GM18505 (cell line): ENCODE measurements at regions not wholly inside any gene's neighbourhood (a gene's known extent, or its start where the extent isn't known, plus 50 kb on each side); places are given as distances from the start of the nearest gene placed in this dataset.

ENCODE experiments used
- ATAC-seq: cut with Tn5 transposase; IDR thresholded peaks from one replicate; pipeline ENCODE4 v1.9.1; 2021; ENCODE audit not compliant: unreplicated experiment
- POLR2A ChIP-seq: IDR thresholded peaks from 4 replicates; pipeline ENCODE4 v1.6.1; 2011; ENCODE audit warnings: borderline replicate concordance; ENCODE audit not compliant: insufficient read depth, insufficient read length; ENCODE audit errors: extremely low read depth

GRCh38 chr3:76470285-76470684 lies 569.6 kb upstream of the ROBO2 start:
- ATAC-seq: no peak

GRCh38 chr3:76474632-76475031 lies 565.3 kb upstream of the ROBO2 start:
- TF ChIP-seq POLR2A: no peak
- no peak for ATAC-seq

More at GRCh38 chr3:76470285-76470684, 569.6 kb upstream of the ROBO2 start:
- TF ChIP-seq POLR2A: no peak

GRCh38 chr3:76479161-76479650 lies 560.7 kb upstream of the ROBO2 start:
- no peak for TF ChIP-seq POLR2A
- ATAC-seq: no peak

GRCh38 chr3:76482510-76482909 lies 557.4 kb upstream of the ROBO2 start:
- ATAC-seq: no peak
- no peak for TF ChIP-seq POLR2A

GRCh38 chr3:76487446-76487845 lies 552.5 kb upstream of the ROBO2 start:
- no peak for TF ChIP-seq POLR2A
- no peak for ATAC-seq

GRCh38 chr3:76490064-76490463 lies 549.8 kb upstream of the ROBO2 start:
- ATAC-seq: no peak

GRCh38 chr3:76495216-76495615 lies 544.7 kb upstream of the ROBO2 start:
- no peak for TF ChIP-seq POLR2A
- ATAC-seq: no peak

More at GRCh38 chr3:76490064-76490463, 549.8 kb upstream of the ROBO2 start:
- no peak for TF ChIP-seq POLR2A

GRCh38 chr3:76497636-76498035 lies 542.3 kb upstream of the ROBO2 start:
- ATAC-seq: no peak
- TF ChIP-seq POLR2A: no peak

- ATAC-seq: no peak
- no peak for TF ChIP-seq POLR2A
These were observed 539.1 kb upstream of the ROBO2 start for GRCh38 chr3:76500746-76501275.

- no peak for TF ChIP-seq POLR2A
- ATAC-seq: no peak
These were observed 538.6 kb upstream of the ROBO2 start for GRCh38 chr3:76501315-76501714.

GRCh38 chr3:76502076-76502475 lies 537.8 kb upstream of the ROBO2 start:
- ATAC-seq: no peak
- TF ChIP-seq POLR2A: no peak

- no peak for ATAC-seq
- no peak for TF ChIP-seq POLR2A
These were observed 534.6 kb upstream of the ROBO2 start for GRCh38 chr3:76505202-76505845.

- no peak for ATAC-seq
- no peak for TF ChIP-seq POLR2A
These were observed 530.6 kb upstream of the ROBO2 start for GRCh38 chr3:76509179-76509830.

GRCh38 chr3:76514836-76515235 lies 525.1 kb upstream of the ROBO2 start:
- ATAC-seq: no peak
- no peak for TF ChIP-seq POLR2A
